B cell (primary cell): ENCODE measurements at regions not wholly inside any gene's neighbourhood (a gene's known extent, or its start where the extent isn't known, plus 50 kb on each side); places are given as distances from the start of the nearest gene placed in this dataset.

Source experiments
- EZH2 ChIP-seq: IDR thresholded peaks from 2 replicates; pipeline ENCODE4 v1.6.1; 2012; ENCODE audit warnings: borderline replicate concordance, low read depth, mild to moderate bottlenecking, moderate library complexity, low read length; ENCODE audit not compliant: insufficient read depth, poor library complexity, severe bottlenecking
- TF ChIP-seq, protein P1 (sequence below): fragments of 200-600 bp; IDR thresholded peaks from one replicate; pipeline ENCODE4 v1.8.0; 2022; ENCODE audit warnings: antibody characterized with exemption, mild to moderate bottlenecking

DNA sequence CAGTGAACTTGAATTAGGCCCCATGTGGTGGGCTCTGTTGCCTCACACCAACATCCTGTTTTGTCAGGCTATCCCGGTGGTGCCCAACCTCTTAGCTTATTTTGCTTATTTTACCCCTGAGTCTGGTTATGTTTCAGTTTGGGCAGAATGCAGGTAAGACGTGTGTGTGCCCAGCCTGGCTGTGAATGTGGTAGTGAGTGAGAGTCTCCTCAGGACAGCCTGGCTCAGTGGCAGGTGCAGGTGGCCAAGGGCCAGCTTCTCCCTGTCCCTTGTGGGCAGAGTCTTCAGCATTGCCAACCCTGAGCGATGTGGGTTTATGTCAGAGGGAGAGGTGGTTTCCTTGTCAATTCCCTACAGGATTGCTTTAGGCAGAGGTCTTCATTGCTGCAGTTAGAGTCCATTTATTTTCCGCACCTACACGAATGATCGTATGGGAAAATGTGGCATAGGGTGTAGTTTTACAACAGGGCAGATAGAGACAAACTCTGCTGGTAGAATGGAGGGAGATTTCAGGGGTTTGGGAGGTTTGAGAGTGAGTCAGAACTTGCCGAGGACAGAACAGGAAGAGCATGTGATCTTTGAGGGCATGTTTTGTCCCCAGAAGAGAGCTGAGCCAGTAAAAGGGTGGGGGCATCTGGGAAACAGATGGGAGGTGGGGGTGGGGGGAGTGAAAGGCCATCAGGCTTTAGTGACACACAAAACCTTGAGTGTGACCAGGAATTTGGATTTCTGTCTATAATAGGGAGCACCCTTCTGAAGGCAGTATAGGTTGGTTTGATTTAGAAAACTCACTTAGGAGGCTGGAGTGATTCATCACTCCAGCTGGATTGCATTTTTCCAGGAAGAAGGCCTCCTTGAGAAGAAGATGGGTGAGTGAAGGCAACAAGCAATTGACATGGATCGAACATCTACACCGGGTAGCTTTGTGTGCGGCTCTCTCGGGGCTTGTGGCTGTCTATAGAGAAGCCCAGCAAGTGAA is 156.2 kb upstream of the CELF4 start:
- TF ChIP-seq, protein P1, sequence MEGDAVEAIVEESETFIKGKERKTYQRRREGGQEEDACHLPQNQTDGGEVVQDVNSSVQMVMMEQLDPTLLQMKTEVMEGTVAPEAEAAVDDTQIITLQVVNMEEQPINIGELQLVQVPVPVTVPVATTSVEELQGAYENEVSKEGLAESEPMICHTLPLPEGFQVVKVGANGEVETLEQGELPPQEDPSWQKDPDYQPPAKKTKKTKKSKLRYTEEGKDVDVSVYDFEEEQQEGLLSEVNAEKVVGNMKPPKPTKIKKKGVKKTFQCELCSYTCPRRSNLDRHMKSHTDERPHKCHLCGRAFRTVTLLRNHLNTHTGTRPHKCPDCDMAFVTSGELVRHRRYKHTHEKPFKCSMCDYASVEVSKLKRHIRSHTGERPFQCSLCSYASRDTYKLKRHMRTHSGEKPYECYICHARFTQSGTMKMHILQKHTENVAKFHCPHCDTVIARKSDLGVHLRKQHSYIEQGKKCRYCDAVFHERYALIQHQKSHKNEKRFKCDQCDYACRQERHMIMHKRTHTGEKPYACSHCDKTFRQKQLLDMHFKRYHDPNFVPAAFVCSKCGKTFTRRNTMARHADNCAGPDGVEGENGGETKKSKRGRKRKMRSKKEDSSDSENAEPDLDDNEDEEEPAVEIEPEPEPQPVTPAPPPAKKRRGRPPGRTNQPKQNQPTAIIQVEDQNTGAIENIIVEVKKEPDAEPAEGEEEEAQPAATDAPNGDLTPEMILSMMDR = no peak
- TF ChIP-seq EZH2 = no peak
